ENCODE measurements at regions not wholly inside any gene's neighbourhood (a gene's known extent, or its start where the extent isn't known, plus 50 kb on each side); places are given as distances from the start of the nearest gene placed in this dataset.
A peak's percentile ranks its signal among the peaks of the same experiment; 100 is the strongest.
"Not testable (repeated sequence)": the region's sequence is repeated elsewhere in the genome, so short reads cannot be mapped to it uniquely, and the experiment has no call there.

DNA sequence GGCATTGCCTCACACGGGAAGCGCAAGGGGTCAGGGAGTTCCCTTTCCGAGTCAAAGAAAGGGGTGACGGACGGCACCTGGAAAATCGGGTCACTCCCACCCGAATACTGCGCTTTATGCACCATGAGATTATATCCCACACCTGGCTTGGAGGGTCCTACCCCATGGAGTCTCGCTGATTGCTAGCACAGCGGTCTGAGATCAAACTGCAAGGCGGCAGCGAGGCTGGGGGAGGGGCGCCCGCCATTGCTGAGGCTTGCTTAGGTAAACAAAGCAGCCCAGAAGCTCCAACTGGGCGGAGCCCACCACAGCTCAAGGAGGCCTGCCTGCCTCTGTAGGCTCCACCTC, 145.1 kb upstream of the BCL6 start:
- DNase-seq (ENCODE audit: extremely low read depth in 1 of 2, low read depth in 1 of 2), result not testable (repeated sequence)

DNA sequence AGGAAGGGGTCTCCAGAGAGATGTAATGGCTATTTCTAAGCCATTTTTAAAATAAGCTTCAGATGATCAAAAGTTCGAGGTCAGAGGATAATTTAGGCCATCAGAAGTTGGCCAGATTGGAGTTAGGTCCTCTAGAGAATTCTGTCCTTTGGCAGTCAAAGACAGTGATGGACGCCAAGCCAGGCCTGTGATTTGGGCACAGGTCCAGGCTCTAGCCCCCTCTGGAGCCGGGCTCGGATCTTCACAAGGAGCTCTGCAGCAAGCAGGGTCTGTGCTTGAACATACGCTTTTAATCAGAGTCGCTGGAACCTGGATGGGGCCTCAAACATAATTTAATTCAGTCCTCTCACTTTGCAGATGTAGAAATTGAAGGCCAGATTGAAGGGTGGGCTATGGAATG, 151.4 kb upstream of the BCL6 start:
- no peak for DNase-seq (ENCODE audit: extremely low read depth in 1 of 2, low read depth in 1 of 2)

GRCh38 chr3:187899246-187899645, 154.0 kb upstream of the BCL6 start:
- DNase-seq (ENCODE audit: extremely low read depth in 1 of 2, low read depth in 1 of 2), result no peak

DNA sequence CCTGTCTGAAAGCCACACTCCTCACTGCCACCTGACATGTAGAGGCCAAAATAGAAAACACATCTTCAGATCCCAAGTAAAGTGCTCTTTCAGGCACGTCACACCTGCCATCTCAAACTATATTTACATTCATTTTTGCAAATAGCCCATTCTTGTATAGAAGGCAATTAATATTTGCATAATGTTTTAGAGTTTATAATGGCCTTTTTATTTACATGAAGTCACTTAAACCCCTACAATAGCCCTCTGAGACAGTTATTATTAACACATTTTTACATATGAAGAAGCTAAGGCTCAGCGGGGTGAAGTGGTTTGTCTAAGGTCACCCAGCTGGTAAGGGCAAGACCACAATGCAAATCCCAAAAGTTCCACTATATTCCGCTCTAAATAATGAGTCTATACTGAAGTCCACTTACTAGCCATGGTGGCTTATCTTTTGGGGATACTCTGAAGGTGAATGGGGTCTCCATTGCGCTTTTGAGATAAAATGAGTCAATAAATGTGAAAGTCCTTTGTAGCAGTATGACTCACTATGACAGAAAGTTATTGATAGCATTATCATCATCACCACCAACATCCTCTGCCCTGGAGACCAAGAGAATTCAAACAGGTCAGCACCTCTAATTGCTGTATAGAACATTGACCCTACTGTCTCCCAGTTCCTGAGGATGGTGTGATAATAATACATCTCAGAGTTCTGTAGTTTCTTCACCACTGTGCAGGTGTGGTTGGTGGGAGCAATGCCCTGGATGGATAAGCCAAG, 155.9 kb upstream of the BCL6 start:
- no peak for DNase-seq (ENCODE audit: extremely low read depth in 1 of 2, low read depth in 1 of 2)

DNA sequence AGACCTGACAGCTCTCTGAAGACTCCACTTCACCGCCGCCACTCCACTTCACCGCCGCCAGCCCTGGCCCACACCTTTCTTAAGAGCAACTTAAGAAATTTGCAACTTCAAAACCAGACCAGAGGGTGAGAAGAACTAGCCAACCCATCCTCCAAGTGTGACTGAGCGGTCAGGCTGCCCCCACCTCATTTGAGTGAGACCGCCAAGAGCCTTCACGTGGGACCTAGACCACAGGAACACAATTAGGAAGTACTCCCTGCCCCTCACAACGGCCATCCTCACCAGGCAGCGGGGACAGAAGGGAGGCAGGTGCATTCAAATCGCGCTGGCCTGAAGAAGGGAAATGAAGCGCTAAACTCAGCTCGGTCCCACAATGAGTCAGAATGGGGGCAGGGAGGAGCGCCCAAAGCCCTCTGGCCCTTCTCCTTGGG, 156.8 kb upstream of the BCL6 start:
- DNase-seq (ENCODE audit: extremely low read depth in 1 of 2, low read depth in 1 of 2), result no peak

DNA sequence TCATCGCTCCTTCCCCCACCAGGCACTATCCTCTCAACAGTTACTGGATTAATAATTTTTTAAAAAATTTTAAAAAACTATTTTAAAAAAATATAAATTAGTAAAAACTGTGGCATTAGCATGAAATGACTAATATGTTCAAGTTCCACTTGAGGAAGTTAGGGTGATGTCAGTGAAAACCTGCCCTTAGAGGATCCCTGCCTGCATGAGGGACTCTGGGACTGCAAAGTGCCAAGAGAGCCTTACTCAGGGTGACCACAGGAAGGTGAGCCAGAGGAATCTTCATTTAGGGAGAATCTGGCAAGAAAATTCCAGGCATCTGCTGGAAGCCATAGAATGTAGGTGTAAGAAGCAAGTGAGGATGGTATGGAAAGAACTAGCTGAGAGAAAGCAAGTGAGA, 157.7 kb upstream of the BCL6 start:
- DNase-seq (ENCODE audit: extremely low read depth in 1 of 2, low read depth in 1 of 2), result no peak

DNA sequence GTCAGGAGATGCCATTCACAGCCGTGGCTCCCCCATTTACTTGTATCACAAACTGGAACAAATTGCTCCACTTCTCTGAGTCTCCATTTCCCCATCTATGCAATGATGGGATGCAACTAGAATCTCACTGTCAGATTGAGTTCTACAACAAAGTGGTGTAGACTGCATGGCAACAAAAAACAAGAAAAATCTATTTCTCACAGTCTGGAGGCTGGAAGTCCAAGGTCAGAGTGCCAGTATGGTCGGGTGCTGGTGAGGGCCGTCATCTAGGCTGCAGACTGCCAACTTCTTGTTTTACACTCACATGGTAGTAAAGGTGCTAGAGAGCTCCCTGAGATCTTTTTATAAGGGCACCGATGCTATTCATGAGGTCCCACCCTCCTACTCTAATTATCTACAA, 158.4 kb upstream of the BCL6 start:
- DNase-seq (ENCODE audit: extremely low read depth in 1 of 2, low read depth in 1 of 2), result no peak

DNA sequence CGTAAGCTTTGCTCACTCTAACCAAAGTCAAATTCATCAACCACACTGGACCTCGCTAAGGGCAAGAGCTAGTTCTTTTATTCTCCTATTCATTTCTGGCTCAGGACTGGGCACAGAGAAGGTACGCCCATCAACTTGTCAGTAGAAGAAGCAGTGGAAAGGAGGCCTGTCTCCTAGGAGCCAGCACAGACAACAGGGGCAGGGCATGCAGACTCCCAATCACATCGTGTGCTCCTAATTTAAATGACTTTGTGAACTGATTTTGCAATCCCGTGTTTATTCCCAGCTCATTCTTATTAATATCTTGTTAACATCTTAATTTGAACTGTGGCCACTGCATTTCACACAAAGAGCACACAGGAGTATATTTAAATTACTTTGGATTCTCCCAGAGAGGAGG, 161.1 kb upstream of the BCL6 start:
- DNase-seq (ENCODE audit: extremely low read depth in 1 of 2, low read depth in 1 of 2), result no peak

DNA sequence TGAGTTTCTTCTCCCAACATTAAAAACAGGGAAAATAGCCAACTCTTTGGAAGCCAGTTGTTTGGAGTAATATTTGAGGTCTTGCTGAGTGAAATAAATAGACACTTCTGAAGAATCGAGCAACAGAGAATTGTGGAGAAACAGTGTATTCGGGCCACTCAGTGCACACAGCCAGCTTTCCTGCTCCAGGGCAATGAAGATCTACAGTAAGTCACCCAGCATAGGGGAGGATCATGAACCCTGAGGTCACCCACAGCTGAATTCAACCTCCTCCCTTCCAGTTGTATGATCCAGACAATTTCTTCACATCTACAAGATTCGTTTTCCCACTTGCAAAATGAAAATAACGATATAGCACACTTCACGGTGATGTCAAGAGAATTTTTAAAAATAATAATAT, 161.7 kb upstream of the BCL6 start:
- no peak for DNase-seq (ENCODE audit: extremely low read depth in 1 of 2, low read depth in 1 of 2)

GRCh38 chr3:187909866-187910265, 164.6 kb upstream of the BCL6 start:
- no peak for DNase-seq (ENCODE audit: extremely low read depth in 1 of 2, low read depth in 1 of 2)

DNA sequence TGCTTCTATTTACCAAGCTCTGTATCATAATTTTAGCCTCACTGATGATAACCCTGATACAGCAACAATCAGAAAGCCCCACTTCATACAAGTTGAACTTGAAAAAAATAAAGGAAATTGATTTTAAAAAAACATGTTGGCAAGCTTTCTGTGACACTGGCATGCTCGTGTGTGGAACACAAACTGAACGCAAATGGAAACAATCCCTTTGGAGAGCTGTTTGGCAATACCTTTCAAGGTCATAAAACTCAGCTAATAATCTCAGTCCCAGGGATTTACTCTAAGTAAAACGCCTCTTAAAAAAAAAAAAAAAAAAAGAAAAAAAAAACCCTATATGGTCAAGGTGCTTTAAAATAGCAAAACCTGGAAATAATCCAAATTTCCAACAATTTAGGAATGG, 166.7 kb upstream of the BCL6 start:
- DNase-seq (ENCODE audit: extremely low read depth in 1 of 2, low read depth in 1 of 2), result no peak

- no peak for DNase-seq (ENCODE audit: extremely low read depth in 1 of 2, low read depth in 1 of 2)
Measured at GRCh38 chr3:187913617-187914033, 168.4 kb upstream of the BCL6 start.

DNA sequence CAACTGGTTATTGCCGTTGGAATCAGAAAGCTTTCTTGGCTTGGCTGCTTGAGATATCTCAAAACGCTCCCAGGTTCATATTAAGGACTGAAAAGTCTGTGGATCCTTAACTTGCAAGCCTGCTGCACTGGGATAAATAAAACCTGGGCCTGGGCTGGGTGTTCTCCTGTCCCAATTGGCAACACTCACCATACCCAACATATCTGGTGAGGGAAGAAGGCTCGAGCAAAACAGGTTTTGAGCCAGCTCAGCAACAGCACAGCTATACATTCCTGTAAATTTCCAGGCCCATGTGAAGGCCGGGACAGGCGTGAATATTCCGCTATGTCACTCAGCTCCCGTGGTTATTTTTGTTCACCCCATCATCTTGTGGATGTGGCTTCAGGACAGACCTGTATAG, 169.0 kb upstream of the BCL6 start:
- DNase-seq (ENCODE audit: extremely low read depth in 1 of 2, low read depth in 1 of 2), result no peak

GRCh38 chr3:187916072-187916471, 170.8 kb upstream of the BCL6 start:
- DNase-seq (ENCODE audit: extremely low read depth in 1 of 2, low read depth in 1 of 2), result no peak

DNA sequence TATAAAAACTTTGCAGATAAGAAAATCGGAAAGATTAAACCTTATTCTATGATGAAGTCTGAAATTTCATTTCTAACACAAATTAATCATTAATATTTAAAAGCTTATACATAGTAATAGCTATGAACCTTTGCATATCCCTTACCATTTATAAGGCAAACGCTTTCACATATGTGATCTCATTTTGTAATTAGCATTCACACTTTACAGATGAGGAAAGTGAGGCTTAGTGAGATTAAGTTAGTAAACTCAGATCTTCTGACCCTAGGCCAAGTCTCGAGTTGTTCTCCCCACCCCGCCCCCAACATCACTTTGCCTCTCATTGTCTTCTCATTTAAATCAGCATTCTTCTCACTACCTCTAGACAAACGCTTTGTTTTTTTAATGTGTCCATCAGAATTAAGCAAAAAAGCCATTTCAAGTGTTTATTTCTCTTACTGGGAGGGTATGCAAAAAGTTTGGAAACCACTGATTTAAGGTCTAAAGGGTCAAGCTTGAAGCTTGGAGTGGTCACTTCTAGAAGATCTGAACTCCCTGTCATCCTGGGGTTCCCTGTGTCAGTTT, 172.9 kb upstream of the BCL6 start:
- DNase-seq (ENCODE audit: extremely low read depth in 1 of 2, low read depth in 1 of 2), result no peak

DNA sequence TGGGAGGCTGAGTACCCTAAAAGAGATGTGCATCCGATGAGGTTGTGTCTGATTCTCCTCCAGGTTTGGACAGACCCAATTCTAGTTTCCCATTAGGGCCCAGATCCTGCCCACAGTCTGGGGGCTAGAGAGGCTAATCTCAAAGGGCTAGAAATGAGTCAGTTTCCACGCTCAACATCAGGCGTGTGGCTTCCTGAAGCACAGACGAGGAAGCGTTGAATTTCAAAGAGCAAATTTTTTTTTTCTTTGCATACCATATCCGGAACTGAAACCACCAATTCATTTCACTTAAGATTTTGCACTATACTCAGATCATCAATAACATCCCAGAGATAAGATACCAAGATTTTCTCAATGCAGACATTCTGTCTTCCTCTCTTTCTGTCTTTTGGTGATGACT, 173.8 kb upstream of the BCL6 start:
- peak; percentile 31 to 51 for DNase-seq (ENCODE audit: extremely low read depth in 1 of 2, low read depth in 1 of 2)

DNA sequence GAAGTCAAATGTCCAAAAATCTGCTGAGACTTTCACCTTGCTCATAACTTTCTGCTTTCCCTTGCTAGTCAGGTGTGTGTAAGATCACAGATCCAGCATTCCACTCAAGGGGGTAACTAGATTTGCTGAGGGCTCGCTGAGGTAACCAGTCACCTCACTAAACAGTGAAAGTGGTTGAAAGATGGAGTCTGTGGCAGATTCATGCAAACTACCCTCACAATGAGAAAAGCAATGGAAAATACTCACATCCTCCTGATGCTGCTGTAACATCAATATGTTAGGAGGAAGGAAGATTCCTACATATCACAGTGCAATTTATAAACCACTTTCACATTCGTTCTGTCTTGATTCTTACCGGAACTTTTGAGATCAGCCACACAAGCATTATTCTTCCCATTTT, 174.3 kb upstream of the BCL6 start:
- DNase-seq (ENCODE audit: extremely low read depth in 1 of 2, low read depth in 1 of 2), result peak in 1 of 2 donors; percentile 20

GRCh38 chr3:187920030-187920429, 174.8 kb upstream of the BCL6 start:
- DNase-seq (ENCODE audit: extremely low read depth in 1 of 2, low read depth in 1 of 2), result no peak

DNA sequence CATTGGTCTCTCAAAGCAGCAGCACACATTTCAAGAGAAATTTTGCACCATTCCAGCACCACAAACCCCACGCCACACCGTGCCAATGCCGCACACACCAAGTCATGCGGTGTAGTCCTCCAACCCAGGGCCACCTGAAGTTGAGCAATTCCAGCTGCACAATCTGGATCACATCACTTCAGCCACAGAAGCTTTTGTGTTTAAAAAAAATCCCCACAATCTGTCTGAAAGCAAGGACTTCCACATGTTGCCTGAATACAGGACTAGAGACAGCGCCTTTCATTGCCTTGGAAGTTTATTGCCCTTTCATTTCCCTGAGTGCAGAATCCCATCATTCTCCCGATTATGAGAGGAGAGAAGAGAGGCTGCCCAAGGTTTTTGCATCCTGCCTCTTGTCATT, 175.6 kb upstream of the BCL6 start:
- no peak for DNase-seq (ENCODE audit: extremely low read depth in 1 of 2, low read depth in 1 of 2)

DNA sequence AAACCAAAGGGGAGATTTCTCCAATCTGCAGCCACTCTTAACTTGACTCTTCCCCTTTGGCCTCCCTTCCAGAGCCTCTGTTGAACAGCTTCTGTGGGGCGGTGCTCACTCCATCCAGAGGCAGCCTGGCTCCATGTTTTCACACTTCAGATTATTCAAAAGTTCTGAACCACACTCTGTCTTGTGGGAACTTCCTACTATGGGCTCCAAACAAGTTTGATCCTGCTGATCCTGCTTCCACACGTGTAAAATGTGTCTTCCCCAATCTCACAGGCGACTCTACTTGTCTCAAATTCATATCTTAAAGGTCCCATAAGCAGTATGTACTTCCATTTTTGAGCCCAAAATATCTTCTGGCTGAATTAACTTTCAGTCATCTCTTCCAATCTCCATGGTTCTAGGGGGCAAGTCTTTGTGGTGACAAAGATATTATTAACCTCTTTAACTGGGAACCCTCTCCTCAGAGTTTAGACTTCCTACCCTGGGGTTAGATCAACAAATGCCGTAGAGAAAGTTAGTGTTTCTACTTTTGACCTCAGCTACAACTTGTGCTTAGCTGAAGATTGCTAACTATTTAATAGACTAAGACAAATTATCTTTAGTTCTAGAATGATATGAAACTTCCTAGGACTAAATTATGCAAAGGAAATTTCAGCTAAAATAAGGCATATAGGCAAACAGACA, 176.3 kb upstream of the BCL6 start:
- DNase-seq (ENCODE audit: extremely low read depth in 1 of 2, low read depth in 1 of 2), result no peak

DNA sequence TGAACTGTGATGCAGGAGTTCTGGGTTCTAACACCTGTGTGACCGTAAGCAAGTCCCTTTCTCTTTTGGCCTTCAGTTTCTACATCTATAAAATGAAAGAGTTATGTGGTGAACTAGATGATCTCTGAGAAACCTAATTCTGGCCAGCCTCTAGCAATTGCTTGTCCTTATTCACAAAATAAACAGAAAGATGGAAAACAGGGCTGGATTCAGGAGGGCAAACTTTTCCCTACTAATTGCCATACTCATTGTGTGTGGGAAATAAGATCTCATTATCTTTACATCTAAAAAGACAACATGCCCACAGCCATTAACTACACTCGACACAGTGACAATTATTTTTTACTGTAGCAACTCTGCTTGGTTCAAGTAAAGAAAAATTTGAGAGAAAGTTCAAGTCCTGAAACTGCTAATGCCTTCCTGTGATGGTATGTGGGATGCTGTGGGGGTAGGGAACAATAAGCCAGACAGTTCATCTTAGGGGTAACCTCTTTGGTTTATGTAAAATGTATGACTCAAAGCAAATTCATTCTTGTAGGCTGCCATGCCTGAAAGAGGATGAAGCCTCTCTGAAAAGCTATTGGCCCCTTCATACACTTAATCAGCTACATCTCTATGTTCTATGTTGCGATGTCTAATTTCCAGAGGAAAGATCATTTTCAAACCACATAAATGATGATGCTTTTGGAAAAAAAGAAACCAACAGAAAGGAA, 177.6 kb upstream of the BCL6 start:
- DNase-seq (ENCODE audit: extremely low read depth in 1 of 2, low read depth in 1 of 2), result no peak

- no peak for DNase-seq (ENCODE audit: extremely low read depth in 1 of 2, low read depth in 1 of 2)
Measured at GRCh38 chr3:187924651-187925050, 179.4 kb upstream of the BCL6 start.

Data from stimulated activated CD8-positive, alpha-beta memory T cell treated with anti-CD3 and anti-CD28 coated beads, Interleukin-7, amount 100 ng/mL, for 48 hours (primary cell).